NCI-H2227 treated with DMSO at 0.1 percent for 48 hours (cell line): ENCODE measurements at regions not wholly inside any gene's neighbourhood (a gene's known extent, or its start where the extent isn't known, plus 50 kb on each side); places are given as distances from the start of the nearest gene placed in this dataset.

Experiments
- DNase-seq: peaks from one replicate; lab custom pipeline; 2025; lab: John Stamatoyannopoulos, UW

GRCh38 chr10:29028486-29028885 lies 260.4 kb upstream of the LYZL1 start:
- DNase-seq = no peak

GRCh38 chr10:29030900-29031299 lies 258.0 kb upstream of the LYZL1 start:
- DNase-seq = no peak

- no peak for DNase-seq
These were observed 256.7 kb upstream of the LYZL1 start for GRCh38 chr10:29032169-29032568.

- no peak for DNase-seq
These were observed 255.4 kb upstream of the LYZL1 start for GRCh38 chr10:29033311-29033940.

GRCh38 chr10:29034592-29034991 lies 254.3 kb upstream of the LYZL1 start:
- no peak for DNase-seq

- no peak for DNase-seq
These were observed 253.1 kb upstream of the LYZL1 start for GRCh38 chr10:29035721-29036120.

DNA sequence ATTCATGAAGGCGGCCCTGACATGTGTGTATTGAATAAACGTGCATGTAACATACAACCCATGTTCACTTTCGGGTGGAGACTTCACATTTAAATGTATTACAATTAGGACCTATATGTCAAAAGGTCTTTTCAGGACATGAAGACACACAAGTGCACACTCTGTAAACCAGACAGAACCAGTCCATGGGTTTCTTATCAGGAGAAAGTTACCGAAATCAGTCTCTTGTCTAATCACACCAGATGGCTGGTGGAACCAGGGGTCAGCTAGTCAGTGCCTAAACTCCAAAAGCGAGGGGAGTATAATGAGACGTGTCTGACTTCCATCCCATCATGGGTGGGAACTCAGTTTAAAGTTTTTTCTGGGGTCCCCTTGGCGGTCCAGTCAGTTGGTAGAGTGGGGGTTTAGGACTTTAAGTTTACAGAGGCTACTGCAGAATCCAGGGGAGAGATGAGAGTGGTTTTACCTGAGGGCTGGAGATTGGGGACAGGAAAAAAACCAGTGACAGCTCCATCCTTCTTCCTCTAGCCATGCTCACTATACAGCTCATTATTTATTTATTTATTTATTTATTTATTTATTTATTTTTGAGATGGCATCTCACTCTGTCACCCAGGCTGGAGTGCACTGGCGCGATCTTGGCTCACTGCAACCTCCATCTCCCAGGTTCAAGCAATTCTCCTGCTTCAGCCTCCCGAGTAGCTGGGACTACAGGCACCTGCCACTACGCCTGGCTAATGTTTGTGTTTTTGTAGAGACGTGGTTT lies 251.3 kb upstream of the LYZL1 start:
- DNase-seq = no peak

GRCh38 chr10:29039091-29039490 lies 249.8 kb upstream of the LYZL1 start:
- DNase-seq = no peak

DNA sequence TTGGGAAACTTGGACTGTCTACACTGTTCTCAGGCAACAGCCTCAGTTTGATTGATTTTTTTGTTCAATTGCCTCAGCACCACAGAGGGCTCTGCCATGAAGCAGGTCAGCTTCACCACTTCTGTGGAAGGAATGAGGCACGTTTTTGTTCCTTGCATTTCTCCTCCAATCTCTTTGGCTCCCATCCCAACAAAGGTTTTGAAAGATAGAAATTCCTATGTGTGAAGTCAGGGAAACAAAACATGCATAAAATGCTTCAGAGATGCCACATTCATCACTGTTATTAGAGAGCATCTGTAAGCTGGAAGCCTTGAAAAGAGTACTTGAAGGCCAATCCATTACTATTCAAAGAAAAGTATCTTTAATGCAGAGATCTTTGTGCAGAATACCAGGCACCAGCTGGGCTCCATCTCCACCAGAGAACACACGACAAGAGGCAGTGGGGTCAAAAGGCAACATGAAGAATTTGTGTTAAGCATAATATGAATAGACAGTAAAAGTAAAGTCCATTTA lies 249.1 kb upstream of the LYZL1 start:
- no peak for DNase-seq

- no peak for DNase-seq
These were observed 247.3 kb upstream of the LYZL1 start for GRCh38 chr10:29041616-29042015.

GRCh38 chr10:29048506-29048905 lies 240.4 kb upstream of the LYZL1 start:
- DNase-seq = no peak

DNA sequence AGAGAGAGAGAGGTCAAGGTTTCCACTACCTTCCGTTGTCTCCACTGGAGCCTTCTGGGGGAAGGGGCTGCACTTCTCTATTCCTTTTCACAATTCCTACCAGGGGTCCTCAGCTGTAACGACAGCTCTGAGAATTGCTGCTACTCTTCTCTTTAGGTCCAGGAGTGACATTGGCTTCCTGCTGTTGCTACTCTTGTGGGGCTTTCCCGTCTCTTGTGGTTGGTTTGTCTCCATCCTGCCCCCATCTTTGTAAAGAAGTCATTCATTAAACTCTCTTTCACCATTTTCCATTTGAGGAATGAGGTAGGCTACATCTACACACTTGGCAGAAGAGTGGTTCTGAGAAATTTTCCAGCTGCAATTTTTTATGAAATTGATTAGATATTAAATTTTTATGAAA lies 238.8 kb upstream of the LYZL1 start:
- no peak for DNase-seq

GRCh38 chr10:29055101-29055500 lies 233.8 kb upstream of the LYZL1 start:
- no peak for DNase-seq

GRCh38 chr10:29056729-29057128 lies 232.1 kb upstream of the LYZL1 start:
- DNase-seq = no peak

DNA sequence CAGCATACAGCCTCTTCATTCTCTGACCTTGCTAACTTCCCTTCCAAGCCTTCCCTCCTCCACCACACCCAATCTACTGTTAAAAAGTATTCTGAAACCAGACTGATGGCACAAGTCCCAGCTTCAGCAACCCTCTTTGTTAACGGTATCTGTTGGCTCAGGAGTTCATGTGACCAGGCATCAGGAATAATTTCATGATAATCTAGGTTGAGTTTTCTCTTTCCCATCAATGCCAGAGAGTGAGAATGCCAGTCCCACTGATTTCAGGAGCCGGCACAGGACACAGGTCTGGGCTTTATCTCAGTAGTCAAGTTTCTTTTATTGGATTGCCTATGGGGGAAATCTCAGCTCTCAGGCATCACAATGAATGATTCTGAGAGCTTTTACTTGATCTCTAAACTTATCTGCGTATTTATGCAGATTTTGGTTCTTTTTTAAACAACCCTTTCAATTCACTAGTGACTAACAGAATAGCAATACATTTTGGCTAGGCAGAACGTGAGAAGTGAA lies 231.0 kb upstream of the LYZL1 start:
- no peak for DNase-seq

GRCh38 chr10:29063806-29064644 lies 224.8 kb upstream of the LYZL1 start:
- no peak for DNase-seq

- DNase-seq = no peak
These were observed 224.2 kb upstream of the LYZL1 start for GRCh38 chr10:29064680-29065079.

DNA sequence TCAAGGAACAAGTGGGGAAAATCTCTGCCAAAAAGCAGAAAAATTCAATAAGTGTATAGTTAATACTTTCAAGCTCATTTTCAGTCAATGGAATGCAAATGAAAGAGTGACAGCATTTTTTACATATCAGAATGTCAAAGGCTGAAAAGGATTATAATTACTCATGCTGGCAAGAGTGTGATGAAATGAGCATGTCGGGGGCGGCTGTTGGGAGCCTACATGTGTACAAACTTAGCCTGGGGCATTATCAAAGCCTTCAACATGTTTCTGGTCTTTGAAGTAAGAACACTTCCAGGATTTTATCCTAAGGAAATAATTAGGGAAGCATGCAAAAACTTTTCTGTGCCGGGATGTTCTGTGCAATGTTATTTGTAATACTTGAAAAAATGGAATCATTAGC lies 221.7 kb upstream of the LYZL1 start:
- DNase-seq = no peak

GRCh38 chr10:29067628-29068027 lies 221.2 kb upstream of the LYZL1 start:
- no peak for DNase-seq

DNA sequence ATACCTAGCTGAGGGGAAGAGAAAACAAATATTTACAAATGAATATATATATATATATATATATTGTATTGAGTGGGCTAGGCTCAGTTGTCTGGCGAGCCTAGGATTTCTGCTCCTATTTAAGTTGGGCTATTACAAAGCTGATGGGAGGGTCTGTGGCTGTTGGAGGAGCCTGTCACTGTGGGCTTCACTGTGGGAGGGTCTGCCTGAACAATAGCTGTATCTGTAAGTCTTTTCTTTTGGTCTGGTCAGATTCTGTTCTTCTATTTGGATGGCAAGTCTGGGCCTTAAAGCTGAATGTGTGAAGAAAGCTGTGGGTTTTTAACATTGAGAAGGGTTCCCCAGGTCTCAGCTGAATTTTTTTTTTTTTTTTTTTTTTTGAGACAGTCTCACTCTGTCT lies 220.6 kb upstream of the LYZL1 start:
- DNase-seq = no peak

- DNase-seq = no peak
These were observed 219.9 kb upstream of the LYZL1 start for GRCh38 chr10:29068966-29069365.

GRCh38 chr10:29069941-29070340 lies 218.9 kb upstream of the LYZL1 start:
- DNase-seq = no peak

DNA sequence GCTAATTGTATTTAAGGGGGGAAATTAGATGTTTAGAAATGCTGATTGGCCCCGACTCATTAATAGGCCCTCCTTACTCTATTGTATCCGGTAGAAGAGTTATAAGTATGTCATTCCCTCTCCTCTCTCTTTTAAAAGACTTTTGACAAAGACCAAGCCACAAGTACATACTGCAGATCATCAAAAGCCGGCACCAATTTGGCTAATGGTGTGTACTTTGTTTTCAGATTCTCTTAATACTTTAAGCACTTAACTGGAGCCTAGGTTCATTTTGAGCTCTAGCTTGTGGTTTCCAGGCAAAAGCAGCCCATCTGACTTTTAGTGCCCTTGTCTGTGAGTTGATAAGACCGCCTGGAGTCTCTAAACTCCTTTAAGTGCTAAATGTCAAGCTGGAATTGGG lies 210.0 kb upstream of the LYZL1 start:
- no peak for DNase-seq
